ENCODE measurements at regions not wholly inside any gene's neighbourhood (a gene's known extent, or its start where the extent isn't known, plus 50 kb on each side); places are given as distances from the start of the nearest gene placed in this dataset.
A peak's percentile ranks its signal among the peaks of the same experiment; 100 is the strongest.
"Not testable (repeated sequence)": the region's sequence is repeated elsewhere in the genome, so short reads cannot be mapped to it uniquely, and the experiment has no call there.

DNA sequence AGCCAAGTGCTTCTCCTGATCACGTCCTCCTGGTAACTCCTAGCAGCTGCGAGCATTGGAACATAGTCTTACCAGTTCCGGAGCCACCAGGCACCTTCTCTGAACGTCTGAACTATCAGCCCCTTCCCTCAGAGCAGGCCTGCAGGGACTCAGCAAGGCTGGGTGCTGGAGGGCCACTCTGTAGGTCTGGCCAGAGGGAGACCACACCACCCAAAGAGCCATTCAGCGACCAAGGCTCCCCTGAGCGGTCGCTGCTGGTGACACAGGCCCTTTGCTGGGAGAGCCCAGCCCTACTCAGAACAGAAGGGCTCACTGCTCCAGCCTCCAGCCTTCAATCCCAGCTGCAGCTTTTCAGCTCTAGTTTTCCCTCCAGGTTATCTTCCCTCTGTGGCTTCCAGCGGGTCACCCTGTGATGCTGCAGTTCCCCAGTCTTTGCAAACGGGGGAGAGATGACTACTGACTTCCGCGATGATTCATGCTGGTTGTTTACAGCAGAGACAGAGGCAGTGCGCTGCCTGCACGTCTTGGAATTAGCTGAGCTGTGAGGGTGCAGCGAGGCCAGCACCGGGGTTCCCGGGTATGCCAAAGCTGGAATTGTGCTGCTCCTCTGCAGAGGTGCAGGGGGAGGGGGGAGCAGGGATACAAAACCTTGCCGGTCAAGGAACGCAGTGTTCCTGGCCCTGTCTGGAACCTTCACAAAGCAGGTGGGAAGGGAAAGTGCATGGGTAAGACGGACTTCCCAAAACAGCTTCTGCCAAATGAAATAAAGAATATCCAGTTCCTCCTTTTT lies 161.4 kb downstream of the LY86 start:
- DNase-seq, result no peak

DNA sequence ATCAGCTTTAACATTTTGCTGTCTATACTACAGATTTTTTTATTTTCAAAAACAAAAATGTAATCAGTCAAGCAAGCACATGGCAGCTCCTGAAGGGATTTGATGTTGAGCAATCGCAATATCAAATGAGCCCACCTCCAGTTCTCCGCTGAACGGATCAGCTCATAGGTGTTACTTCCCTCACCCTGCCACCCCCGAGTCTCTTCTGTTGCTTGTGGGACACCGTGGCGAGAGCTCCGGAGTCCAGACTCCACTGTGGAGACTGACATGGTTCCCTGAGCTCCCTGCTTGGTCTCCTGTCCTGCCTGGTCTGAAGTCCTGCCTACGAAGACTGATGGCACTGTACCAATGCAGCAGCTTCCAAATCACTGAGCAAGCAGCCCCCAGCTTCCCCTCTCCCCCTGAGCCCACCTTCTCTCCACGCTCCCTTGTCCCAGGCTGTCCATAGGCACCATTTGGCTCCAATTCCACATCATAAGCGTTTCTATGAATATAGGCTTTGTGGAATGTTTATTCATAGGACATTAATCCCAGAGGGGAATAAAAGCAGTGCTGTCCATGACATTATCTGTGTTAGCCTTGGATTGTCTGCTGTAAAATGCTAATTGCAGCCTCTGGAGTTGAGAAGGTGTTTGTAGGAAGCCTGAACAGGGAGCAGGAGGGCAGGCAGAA lies 162.2 kb downstream of the LY86 start:
- no peak for DNase-seq

DNA sequence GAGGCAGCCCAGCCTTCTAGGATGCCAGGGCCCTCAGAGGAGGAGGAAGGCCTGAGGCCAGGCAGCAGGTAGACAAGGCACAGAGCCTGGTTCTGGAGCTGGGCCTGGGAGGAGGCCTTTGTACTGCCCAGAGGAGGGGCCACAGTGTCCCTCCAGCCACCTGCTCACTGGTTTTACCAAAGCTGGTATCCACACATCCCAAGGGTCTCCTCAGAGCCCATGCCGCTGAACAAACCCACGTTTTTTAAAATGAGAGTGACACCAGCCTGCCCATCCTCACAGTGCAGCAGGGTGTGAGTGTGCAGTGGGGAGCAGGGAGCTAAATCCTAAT lies 162.7 kb downstream of the LY86 start:
- no peak for DNase-seq

GRCh38 chr6:6751619-6752023 lies 163.1 kb downstream of the LY86 start:
- DNase-seq, result no peak

DNA sequence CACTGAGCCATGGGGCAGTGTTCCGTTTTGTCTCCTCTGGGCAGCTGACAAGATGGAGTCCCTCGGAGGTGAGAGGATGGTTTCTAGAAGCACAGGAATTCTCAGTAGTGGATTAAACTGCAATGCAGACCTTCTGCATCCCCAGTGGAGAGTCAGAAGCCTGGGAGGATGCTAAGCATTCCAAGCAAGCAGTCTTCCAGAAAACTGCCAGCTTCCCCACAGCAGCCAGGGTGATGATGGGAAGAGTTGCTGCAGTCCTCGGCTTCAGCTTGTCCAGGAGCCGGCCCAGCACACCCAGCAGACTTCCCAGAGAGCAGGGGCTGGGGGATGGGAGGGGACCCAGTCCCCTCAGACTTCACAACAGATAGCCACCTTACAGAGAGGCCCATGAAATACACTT lies 163.6 kb downstream of the LY86 start:
- DNase-seq, result no peak

GRCh38 chr6:6753301-6753700 lies 164.8 kb downstream of the LY86 start:
- no peak for DNase-seq

DNA sequence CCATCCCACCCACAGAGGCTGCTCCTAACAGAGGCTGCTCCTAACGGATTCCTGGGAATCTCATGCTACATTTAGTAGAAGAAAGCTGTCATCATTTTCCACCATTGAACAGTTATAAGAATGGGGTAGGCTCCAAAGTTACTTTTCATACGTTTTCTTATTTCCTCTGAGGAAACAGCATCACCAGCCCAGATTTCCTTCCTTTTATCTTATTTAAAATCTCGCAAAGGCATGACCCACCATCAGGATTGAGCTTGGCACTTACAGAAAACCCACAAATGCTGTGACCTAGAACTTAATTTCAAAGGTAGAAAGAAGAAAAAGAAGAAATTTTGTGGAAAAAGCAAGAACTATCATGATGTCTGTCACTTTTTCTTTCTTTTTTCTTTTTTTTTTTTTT lies 168.0 kb downstream of the LY86 start:
- no peak for DNase-seq

DNA sequence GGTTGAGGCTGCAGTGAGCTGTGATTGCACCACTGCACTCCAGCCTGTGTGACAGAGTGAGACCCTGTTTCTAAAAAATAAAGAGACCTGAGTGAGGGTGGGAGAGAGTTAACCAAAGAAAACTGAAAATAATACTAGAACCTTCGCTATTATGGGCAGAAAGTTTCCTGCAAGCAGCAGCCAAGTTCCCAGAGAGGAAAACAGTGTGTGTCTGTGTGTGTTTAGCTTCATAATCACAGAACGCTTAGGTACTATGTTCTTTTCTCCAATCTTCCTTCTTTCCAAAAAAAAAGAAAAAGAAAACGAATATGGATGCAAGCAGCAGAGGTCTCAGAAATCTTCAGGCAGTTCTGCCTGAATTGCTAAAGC lies 170.0 kb downstream of the LY86 start:
- DNase-seq, result no peak

- DNase-seq, result peak; percentile 63
Measured at GRCh38 chr6:6758915-6759654, 170.6 kb downstream of the LY86 start.

DNA sequence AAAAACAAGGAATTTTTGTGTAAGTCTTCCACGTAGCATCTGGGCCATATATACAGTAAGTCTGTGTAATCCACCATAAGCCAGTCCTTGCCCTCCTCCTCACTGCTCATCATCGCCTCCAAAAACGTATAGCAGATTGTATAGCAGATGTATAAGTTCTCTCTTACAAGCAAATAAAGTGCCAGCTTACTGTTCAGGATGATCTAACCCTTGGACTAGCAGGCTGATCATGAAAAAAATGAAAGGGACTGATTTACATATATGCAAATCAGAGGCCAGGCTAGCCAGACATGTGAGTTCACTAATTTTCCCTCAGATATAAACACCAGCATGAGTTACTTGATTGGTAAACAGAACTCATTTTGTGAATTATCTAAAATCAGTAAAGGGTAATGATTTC lies 171.5 kb downstream of the LY86 start:
- no peak for DNase-seq

DNA sequence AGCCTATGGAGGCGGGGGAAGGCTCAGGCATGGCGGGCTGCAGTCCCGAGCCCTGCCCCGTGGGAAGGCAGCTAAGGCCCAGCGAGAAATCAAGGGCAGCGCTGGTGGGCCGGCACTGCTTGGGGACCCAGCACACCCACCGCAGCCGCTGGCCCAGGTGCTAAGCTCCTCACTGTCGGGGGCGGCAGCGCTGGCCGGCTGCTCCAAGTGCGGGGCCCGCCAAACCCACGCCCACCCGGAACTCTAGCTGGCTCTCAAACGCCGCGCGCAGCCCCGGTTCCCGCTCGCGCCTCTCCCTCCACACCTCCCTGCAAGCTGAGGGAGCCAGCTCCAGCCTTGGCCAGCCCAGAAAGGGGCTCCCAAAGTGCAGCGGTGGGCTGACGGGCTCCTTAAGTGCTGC lies 174.0 kb downstream of the LY86 start:
- not testable (repeated sequence) for DNase-seq

- no peak for DNase-seq
Measured at GRCh38 chr6:6764764-6765434, 176.4 kb downstream of the LY86 start.

DNA sequence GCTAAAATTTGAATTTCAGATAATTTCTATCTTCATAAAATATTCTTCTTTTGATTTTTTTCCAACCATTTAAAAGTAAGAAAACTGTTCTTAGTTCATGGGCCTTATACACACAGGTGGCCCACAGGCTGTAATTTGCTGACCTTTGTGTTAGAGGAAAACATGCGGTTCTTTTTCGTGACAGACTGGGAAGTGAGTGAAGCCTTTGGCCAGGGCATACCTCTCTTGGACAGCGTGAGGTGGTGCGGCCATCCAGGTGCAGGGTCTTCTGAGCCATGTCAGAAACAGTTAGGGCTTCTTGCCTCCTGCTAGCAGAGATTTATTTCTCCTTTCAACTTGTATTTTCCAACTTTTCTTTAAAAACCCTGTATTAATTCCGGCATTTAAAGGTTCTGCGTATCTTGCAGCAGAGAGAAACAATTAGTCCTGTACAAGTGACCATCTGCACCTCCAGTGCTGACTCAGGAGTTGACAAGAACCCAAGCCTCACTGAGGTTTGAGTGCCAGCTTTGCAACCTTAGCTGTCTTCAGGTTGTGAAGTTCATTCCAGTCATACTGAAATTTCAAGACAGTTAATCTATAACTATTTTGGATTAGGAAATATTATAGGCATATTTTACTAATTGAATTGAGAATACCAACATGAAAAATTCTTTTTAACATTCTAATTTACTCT lies 177.8 kb downstream of the LY86 start:
- DNase-seq, result no peak

DNA sequence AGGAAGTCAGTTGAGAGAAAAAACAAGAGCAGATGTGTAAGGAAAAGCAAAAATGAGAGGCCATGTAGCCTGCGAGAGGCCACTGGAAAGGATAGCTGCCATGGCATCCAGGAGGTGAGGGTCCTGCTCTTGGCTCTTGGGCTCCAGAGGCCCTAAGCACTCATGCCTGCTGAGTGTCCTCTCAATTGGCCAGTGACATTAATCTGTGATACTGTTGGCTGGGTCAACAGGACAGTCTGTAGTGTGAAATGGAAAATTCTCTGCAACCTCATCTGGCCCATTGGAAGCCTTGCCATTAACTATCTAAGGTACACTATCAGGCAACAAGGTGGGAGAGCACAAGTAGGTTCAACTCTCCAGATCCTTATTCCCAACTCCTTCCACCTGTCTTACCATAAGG lies 180.9 kb downstream of the LY86 start:
- no peak for DNase-seq

DNA sequence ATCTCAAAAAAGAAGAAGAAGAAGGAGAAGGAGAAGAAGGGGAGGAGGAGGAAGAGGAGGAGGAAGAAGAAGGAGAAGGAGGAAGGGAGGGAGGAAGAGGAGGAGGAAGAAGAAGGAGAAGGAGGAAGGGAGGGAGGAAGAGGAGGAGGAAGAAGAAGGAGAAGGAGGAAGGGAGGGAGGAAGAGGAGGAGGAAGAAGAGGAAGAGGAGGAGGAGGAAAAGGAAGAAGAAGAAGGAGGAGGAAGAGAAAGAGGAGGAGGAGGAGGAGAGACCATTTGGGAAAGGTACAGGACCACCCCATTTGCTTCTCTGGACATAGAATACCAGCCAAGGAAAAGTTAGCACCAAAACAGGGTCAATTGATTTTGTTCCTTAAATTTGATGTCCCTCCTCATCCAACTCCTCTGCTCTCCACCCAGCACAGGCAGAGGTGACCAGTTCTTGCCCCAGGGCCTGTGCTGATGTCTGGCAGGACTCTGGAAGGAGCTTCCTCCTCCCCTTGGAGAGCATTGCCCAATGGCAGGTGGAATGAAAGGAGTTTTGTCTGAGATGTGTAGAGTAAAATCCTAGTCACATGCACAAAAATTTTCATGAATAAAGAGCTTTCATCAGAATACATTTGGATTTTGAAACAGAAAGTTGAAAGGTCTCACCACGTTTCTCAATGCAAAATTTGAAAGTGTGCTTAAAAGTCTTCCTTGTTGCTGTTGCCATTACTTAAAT lies 182.9 kb downstream of the LY86 start:
- DNase-seq, result no peak

DNA sequence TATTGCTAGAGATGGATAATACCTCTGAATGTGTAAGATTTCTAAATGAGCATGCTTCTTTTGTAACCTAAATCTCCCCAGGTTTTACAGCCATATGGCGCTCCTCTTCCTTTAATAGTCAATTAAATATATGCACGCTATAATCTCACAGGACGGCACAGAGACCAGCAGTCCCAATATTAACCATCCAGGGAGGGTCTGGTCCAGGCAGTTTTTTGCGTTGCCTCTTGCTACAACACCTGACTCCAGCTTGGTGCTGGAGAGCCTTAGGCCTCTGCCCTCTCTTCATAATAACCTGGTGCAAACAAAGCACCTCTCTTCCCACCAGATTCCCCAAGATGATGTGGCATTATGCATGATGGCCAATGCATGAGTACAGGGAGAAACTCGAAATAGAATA lies 183.4 kb downstream of the LY86 start:
- DNase-seq, result no peak

DNA sequence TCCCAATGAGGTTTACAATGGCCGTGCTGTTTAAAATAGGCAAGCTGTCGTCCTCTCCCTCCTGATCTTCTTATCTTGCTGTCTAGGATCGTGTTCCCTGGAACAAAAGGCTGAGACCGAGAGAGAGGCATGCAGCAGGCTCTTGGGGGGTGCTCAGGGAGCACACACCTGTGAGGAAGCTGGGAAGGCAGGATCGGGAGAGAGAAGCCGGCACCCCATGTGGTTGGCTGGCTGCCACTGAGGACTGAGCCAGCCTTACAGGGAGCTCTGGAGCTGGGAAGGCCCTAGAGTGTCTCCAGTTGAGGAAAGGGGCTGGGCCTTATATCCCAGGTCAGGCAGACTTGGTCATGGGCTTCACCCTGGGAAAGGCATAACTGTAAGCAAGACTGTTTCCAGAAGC lies 184.2 kb downstream of the LY86 start:
- no peak for DNase-seq

DNA sequence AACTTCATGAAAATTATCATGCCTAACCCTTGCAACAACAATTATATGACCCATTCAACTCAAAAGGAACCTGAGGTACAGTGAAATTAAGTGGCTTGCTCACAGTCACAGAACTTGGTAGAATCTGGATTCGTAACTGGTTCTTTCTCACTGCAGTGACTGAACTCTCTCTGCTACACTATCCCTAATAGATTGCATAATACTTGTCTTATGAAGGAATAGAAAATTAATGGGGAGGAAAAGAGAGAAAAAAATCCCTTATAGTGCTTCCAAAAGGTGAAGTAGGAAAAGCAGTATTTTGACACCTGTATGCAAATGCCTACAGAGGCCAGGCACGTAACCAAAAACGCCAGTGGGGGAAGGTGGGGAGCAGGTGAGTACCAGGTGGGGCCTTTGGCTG lies 186.6 kb downstream of the LY86 start:
- no peak for DNase-seq

GRCh38 chr6:6780231-6780630 lies 191.7 kb downstream of the LY86 start:
- no peak for DNase-seq

DNA sequence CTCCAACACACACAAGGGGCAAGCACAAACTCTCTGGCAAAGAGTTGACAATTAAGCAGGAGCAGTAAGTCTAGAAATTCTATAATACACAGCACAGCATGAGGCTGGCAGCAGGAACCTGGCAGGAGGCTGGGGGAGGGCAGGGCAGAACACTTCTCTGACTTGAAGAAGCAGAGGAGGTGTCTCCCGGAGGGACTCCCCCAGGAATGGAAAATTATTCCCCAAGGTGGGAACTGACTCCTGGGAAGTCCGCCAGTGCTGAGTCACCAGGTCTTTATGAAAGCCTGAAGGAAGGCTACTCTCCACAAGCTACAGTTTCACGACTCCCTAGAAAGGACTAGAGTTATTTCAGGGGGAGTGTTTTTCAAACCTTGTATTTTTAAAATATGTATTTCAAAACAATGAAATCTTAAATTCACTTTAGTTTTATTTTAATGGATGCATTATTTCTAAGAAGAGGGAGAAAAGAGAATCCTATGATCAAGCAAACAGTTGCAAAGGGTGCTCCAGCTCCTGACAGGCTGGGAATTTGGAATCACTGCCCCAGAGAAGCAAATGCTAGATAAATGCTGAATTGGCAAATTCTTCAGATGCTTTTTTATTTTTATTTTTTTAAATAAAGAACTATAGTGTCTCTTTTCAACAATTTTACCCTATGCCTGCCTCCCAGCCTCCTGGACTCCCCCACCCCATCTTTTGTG lies 192.8 kb downstream of the LY86 start:
- DNase-seq, result no peak

DNA sequence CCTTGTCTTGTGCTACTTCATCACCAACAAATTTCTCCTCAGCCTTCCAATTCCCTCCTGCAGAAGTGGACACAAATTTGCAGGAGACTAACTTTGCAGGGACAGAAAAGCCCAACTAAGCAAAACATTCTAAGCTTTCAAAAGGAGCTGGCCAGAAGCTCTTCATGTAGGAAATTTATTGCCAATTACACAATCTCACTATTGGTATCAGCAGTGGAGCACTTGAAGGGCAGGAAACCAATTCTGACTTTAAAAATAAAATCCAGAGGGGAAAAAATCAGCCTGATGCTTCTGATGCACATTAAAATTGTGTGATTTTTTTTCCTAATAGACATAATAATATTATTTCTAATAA lies 193.3 kb downstream of the LY86 start:
- DNase-seq, result no peak

DNA sequence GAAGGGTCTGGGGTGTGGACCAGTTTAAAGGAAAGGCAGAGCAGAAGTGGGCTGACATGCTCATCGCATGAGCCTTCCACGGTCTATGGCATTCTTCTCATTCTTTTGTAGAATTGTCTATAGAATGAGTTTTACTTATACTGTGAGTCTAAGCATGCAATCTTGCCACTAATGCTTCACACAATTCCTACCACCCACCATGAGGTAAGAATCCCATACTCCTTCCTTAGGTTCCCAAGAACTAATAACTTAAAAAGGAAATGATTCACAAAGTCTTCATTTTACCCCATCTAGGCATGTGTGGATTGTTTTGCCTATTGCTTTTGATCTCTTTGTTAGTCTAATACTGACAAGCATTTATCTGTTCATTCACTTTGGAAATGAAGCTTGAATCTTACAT lies 195.2 kb downstream of the LY86 start:
- DNase-seq, result no peak

Measured in right forelimb (tissue), 1 donor.